ELF-1 (cell line): ENCODE measurements at regions not wholly inside any gene's neighbourhood (a gene's known extent, or its start where the extent isn't known, plus 50 kb on each side); places are given as distances from the start of the nearest gene placed in this dataset.
A peak's percentile ranks its signal among the peaks of the same experiment; 100 is the strongest.
"Not testable (repeated sequence)": the region's sequence is repeated elsewhere in the genome, so short reads cannot be mapped to it uniquely, and the experiment has no call there.

Experiments used
- DNase-seq: peaks from one replicate; pipeline ENCODE4 v3.0.0-alpha.2; 2016; ENCODE audit warnings: low read depth, low spot score

DNA sequence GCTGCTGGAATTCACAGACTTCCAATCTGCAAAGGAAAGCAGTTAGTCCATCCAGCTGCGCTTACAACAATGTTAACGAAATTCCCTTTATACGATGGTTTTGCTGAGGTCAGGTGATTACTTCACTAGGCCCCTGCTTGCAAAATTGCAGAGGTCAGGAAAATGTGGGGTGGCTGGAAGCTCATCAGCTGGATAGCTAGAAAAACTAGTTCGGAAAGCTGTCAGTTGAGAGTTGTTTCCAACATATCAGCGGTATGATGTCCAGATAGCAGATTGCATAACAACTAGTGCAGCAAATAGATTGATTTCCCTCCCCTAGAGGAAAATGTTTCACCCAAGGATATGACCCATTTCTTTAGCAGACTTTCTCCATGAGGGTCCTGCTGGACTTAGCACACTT, 2021.1 kb upstream of the CELF4 start:
- DNase-seq, result no peak

- DNase-seq, result no peak
Measured at GRCh38 chr18:39574897-39575296, 2009.3 kb upstream of the CELF4 start.

DNA sequence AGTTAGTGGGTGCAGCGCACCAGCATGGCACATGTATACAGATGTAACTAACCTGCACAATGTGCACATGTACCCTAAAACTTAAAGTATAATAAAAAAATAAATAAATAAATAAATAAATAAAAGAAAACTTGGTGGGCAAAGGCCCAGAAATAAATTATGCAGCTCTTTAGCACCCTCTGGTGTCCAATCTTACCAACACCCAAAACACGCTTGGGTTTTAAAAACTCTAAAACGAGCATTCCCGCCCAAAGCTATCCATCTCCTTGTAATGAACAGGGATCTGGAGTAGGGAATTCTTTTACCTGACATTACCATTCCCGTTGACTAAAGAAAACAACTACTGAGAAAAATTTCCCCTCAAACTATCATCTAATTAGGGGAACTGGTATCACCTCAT, 2005.9 kb upstream of the CELF4 start:
- DNase-seq, result peak; percentile 20

DNA sequence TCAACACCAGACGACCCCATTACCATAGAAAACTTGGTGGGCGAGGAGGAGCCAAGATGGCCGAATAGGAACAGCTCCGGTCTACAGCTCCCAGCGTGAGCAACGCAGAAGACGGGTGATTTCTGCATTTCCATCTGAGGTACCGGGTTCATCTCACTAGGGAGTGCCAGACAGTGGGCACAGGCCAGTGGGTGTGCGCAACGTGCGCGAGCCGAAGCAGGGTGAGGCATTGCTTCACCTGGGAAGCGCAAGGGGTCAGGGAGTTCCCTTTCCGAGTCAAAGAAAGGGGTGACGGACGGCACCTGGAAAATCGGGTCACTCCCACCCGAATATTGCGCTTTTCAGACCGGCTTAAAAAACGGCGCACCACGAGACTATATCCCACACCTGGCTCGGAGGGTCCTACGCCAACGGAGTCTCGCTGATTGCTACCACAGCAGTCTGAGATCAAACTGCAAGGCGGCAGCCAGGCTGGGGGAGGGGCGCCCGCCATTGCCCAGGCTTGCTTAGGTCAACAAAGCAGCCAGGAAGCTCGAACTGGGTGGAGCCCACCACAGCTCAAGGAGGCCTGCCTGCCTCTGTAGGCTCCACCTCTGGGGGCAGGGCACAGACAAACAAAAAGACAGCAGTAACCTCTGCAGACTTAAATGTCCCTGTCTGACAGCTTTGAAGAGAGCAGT, 2000.1 kb upstream of the CELF4 start:
- DNase-seq, result not testable (repeated sequence)

DNA sequence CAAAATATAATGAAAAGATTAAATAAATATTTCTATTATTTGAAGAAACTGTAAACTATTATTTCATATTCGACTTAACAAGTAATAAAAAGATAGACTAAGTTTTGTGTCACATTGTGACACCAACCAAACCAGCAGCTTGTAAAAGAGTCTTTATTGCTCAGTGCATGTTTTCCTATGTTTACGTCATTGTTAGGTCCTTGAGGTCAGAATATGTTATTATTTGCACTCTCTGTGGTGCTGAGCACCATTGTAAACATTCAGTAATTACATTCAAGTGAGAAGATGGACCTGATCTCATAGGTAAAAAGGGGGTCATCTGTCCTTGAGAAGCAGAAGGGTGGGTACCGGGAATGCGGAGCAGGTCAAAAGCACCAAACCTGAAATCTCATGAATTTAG, 1999.1 kb upstream of the CELF4 start:
- no peak for DNase-seq

- DNase-seq, result no peak
Measured at GRCh38 chr18:39561126-39561525, 1995.5 kb upstream of the CELF4 start.

DNA sequence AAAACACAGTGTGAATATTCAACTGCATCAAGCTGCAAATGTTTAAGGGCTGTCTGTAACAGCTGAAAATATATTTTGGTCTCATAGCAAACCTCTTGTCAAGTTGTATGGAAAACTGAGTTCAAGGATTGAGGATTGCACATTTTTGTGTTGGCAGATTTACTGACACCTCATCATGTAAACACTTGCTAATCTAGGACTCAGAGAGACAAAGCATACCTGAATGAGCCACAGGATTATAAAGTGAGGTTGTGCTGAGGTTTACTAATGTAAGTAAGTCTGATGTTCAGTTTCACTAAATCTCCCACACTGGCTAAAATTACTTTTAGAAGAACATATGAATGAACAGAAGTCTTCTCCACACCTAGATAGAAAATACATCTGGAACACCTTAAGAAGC, 1993.1 kb upstream of the CELF4 start:
- no peak for DNase-seq

DNA sequence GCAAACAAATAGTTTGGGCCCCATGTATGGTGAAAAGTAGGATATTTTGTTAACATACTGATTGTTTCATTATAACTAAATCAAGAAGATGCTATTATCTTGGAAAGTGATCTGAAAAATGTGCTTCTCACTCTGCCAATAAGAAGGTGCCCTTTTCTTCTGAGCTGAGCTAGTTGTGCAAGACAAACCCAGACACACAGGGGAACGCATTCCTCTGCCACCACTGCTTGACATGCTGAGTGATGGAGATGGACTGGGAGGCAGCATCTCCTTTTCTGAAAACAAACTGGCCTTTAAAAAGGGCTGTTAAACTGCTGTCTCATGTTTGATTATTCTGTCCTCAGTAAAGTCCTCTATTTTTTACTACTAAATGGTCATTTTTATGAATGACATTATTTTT, 1989.9 kb upstream of the CELF4 start:
- peak; percentile 8 for DNase-seq

- no peak for DNase-seq
Measured at GRCh38 chr18:39550701-39551100, 1985.1 kb upstream of the CELF4 start.

DNA sequence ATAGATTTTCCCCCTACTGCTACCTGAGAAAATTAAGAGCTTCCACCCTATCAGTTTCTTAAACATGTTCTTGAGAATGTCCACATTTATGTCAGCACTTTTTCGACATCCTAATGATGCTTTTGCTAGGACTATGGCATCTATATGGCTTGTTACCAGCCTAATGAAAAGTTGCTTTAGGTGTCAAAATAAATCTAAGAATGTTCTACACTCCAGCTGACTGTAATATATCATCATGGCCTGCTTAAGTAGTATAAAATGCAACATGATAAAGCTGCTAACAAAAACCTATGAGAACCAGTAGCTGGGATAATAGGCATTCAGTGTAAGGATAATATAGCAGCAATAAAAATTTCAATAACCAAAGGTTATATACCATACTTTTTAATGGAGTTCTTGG, 1983.5 kb upstream of the CELF4 start:
- no peak for DNase-seq

DNA sequence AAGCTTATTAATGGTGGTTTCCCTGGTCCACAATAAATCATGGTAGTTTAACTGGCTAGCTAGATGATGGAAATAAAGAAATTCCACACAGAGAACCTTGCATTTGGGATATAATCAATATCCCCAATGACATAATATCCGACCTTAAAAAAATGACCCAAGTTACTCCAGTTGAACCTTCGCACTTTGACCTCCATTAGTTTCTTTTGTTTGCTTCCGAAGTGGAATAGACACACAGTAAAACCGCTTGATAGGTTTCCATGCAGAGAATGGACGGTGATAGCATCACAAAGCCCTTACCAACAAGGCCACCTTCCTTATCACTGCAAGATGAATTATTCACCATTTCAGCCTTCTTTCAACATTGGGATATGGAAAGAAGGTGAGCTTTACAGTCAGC, 1966.1 kb upstream of the CELF4 start:
- no peak for DNase-seq

DNA sequence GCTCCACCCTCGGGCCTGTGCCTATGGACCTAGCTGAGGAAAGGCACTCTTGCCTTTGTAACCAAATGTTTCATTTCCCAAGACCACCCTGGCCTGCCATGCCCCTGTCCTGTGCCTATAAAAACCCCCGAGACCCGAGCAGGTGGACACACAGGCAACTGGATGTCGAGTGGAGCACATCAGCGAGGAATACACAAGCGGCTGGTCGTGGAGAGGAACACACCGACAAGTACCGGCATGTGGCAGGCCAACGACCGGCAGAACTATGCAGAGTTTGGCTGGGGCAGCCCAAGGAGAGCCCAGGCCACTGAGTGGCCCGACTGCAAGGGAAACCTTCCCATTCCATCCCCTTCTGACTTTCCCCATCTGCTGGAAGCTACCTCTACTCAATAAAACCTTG, 1963.8 kb upstream of the CELF4 start:
- no peak for DNase-seq

DNA sequence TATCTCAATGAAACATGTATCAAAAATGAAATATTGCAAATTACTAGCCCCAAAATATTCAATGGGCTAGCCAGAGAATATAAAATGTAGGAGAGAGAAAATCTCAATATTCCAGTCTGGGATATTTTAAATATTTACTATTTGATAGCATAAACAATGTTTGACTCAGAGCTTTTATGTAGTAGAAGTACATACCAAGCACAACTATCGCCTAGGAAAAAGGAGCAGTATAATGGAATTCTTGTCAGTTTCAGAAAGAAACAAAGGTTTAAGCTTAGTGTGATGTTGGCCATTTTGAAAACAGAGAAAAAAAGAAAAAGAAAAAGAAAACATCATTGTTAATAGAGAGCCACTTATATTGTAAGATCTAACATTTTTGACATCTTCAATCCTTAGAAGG, 1961.9 kb upstream of the CELF4 start:
- no peak for DNase-seq

DNA sequence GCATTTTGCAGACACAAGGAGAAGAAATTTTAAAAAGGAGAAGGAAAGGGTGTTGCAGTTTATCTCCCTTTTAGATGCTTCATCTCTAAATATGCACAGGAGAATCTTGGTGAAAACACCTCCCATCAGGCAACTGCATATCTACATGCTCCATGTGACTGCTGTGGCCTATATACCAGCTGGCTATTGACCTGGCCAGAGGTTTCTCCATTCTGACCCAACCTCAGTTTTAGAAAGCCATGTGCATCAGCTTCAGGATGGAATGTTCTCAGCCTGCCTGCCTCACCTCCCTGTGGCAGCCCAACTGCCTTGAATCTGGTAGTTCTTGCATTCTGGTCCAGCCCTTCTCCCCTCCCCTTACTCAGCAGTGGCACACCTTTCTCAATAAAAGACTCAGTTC, 1958.8 kb upstream of the CELF4 start:
- no peak for DNase-seq

DNA sequence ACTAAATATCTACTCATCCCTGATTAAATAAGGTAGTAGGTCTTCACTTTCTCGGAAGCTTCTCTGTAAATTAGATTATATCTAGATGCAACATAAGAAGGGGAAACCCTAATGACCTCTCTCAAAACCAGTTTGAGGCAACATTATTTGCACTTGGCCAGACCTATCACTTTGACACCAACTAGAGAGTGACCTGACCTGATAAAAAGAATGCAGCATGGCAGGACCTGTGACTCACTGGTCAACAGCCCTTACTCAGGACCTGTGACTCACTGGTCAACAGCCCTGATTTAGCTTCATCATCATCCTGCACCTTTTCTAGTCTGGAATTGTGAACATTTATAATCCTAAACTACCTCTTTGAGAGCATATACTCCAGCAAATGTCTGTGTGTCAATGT, 1957.7 kb upstream of the CELF4 start:
- DNase-seq, result peak; percentile 42

- DNase-seq, result no peak
Measured at GRCh38 chr18:39521164-39521563, 1955.6 kb upstream of the CELF4 start.

DNA sequence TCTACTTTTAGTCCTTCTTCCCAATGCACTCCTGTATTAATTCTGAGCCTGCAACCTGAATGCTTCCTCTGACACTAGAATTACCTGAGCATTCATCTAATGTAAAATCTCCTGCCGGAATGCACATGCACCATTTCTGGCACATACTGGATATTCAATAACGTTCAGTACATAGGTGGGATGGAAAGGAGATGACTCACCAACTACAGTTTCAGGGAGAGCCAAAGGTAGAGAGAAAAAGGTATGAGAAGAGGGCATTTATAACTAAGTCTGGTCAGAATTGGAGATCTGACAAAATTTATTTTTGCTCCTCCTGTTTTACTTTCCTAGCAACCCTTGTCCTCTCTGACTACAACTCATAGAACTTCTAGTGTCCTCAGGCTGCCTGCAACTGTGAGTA, 1954.1 kb upstream of the CELF4 start:
- DNase-seq, result no peak

DNA sequence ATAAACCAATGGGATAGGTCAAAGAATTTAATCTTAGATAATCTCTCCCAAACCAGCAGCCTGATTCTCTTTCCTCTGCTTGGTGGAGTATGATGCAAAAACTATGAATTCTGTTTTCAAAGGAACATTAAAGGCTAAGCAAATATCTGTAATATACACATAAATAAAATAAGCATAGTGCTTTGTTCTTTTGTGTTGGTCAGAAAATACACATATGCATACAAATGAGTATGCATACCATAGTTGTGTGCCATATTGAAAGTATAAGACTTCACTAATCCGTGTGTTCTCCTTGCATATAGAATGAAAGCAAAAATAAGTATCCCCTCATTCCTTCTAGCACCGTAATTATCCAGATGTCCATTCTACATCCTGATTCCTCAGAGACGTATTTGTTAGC, 1949.7 kb upstream of the CELF4 start:
- no peak for DNase-seq

DNA sequence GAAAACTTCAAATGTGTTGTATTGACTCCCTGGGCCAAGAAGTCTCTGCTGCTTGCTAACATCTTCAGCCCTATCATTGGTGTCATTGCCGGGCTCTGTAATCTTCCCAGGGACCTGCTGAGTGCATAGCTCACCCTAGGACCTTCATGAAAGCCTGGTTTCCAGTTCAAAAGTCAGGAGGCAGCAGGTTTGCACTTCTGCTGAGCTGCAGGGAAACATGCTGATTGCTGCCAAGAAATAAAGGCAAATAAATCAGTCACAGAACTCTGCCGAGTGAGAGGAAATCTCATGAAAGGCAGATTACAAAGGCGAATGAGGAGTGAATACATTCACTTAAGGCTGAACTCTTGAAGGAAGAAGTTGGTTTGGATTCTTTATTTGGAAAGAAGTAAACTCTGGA, 1947.6 kb upstream of the CELF4 start:
- no peak for DNase-seq

- DNase-seq, result no peak
Measured at GRCh38 chr18:39506581-39507330, 1941.2 kb upstream of the CELF4 start.

GRCh38 chr18:39500306-39500705, 1934.7 kb upstream of the CELF4 start:
- no peak for DNase-seq

GRCh38 chr18:39497821-39498220, 1932.2 kb upstream of the CELF4 start:
- no peak for DNase-seq

DNA sequence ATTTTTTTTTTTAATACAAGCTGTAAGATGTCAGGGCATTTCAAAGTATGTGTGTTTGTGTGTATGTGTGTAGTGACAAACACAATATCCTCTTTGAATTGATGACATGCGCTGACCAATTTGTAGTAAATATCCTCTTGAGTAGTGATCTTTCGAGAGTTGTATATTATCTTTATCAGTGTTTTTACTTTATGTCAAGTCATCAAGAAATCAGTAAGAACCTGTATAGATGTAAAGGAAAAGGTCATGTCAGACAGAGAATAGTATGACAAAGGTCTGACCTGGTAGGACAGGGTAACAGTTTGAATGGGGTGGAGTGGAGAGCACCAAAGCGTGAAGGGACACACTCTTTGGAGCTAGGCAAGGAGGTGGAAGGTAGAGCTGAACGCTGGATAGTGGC, 1931.4 kb upstream of the CELF4 start:
- DNase-seq, result no peak
